GM12878 (cell line): ENCODE measurements at regions not wholly inside any gene's neighbourhood (a gene's known extent, or its start where the extent isn't known, plus 50 kb on each side); places are given as distances from the start of the nearest gene placed in this dataset.
"Not testable (repeated sequence)": the region's sequence is repeated elsewhere in the genome, so short reads cannot be mapped to it uniquely, and the experiment has no call there.

Experiments used
- ATAC-seq: fragments of 200-7000 bp; cut with Tn5 transposase; 3 replicates; pipeline ENCODE4 v1.9.1; 2020; ENCODE audit warnings: mild to moderate bottlenecking, moderate library complexity
- BruUV-seq: library from RNA; stranded (reverse); fragments of 400-500 nt; replicated peaks from 2 replicates; lab custom pipeline; 2021; lab: Mats Ljungman, UMichigan
- CTCF ChIA-PET: fragments of 300-600 bp; sonication (Branson Sonifier 250); formaldehyde crosslinking; extraction: SDS; loops from one replicate; lab custom pipeline; 2021; ENCODE audit warnings: inconsistent platforms; lab: Yijun Ruan, JAX
- POLR2A ChIA-PET: fragments of 350-600 bp; formaldehyde crosslinking; extraction: SDS; loops from one replicate; lab custom pipeline; 2021; ENCODE audit warnings: inconsistent platforms; lab: Charles Lee
- RAD21 ChIA-PET: fragments of 300-600 bp; sonication (Branson Sonifier 250); formaldehyde crosslinking; loops from one replicate; lab custom pipeline; 2023; ENCODE audit warnings: antibody characterized with exemption; ENCODE audit not compliant: unreplicated experiment; lab: Charles Lee
- SMC1A ChIA-PET: fragments of 300-600 bp; sonication (Branson Sonifier 250); formaldehyde crosslinking; loops from one replicate; lab custom pipeline; 2023; ENCODE audit not compliant: unreplicated experiment, uncharacterized antibody; lab: Charles Lee
- DNase-seq: peaks from one replicate; pipeline ENCODE4 v3.0.0-alpha.2; 2011; ENCODE audit warnings: low read depth, low spot score
- FAIRE-seq: peaks from 3 replicates; lab custom pipeline; 2011; peaks lifted over from hg19 to GRCh38; lab: Jason Lieb, UNC
- H2AFZ ChIP-seq: 2 replicates; pipeline ENCODE4 v1.6.0; 2011; ENCODE audit warnings: low read depth, low read length, control low read depth; ENCODE audit not compliant: control insufficient read depth
- H3K27ac ChIP-seq: 2 replicates; pipeline ENCODE4 v1.5.1; 2011; ENCODE audit warnings: control low read depth; ENCODE audit not compliant: control insufficient read depth, insufficient read depth
- H3K27me3 ChIP-seq, 2 experiments: replicated peaks in 1 of 2; 2 replicates each; pipeline versions ENCODE4 v1.6.0 to v1.6.1; 2011; ENCODE audit warnings: low read length in 1 of 2; ENCODE audit not compliant: control insufficient read depth in 2 of 2, insufficient read depth in 2 of 2
- H3K36me3 ChIP-seq, 2 experiments: 2 replicates each; pipeline ENCODE4 v1.5.1; 2011; ENCODE audit warnings: low read length in 1 of 2; ENCODE audit not compliant: control insufficient read depth in 2 of 2, insufficient read depth in 2 of 2
- H3K4me1 ChIP-seq: 2 replicates; pipeline ENCODE4 v1.6.1; 2011; ENCODE audit warnings: mild to moderate bottlenecking, low read length, moderate library complexity, mixed read lengths; ENCODE audit not compliant: control insufficient read depth, insufficient read depth
- H3K4me2 ChIP-seq: 2 replicates; pipeline ENCODE4 v1.6.0; 2011; ENCODE audit warnings: control low read depth; ENCODE audit not compliant: control insufficient read depth, insufficient read depth
- H3K4me3 ChIP-seq: fragments of 200-600 bp; sonication (generic); 2 replicates; pipeline ENCODE4 v1.5.1; 2016
- H3K79me2 ChIP-seq: 2 replicates; pipeline ENCODE4 v1.6.0; 2011; ENCODE audit warnings: low read length; ENCODE audit not compliant: control insufficient read depth, insufficient read depth
- H3K9ac ChIP-seq: 2 replicates; pipeline ENCODE4 v1.8.0; 2011; ENCODE audit warnings: low read length, control low read depth, mixed read lengths; ENCODE audit not compliant: control insufficient read depth, insufficient read depth
- H3K9me3 ChIP-seq: replicated peaks from 3 replicates; pipeline ENCODE4 v1.5.1; 2011; ENCODE audit warnings: mild to moderate bottlenecking, low read length; ENCODE audit not compliant: control insufficient read depth, insufficient read depth
- H4K20me1 ChIP-seq: 2 replicates; pipeline ENCODE4 v1.6.0; 2011; ENCODE audit not compliant: control insufficient read depth, insufficient read depth
- CBX3 ChIP-seq: fragments of 200-600 bp; sonication (generic); IDR thresholded peaks from 2 replicates; pipeline ENCODE4 v1.6.1; 2016; ENCODE audit warnings: low read depth, borderline replicate concordance
- CEBPZ ChIP-seq: fragments of 150-350 bp; IDR thresholded peaks from 2 replicates; pipeline ENCODE4 v1.6.1; 2016; ENCODE audit warnings: low read depth, low read length
- HDAC6 ChIP-seq: fragments of 200-600 bp; sonication (generic); IDR thresholded peaks from one replicate; pipeline ENCODE4 v1.8.0; 2017; ENCODE audit warnings: antibody characterized with exemption; ENCODE audit not compliant: unreplicated experiment
- IKZF1 ChIP-seq: fragments of 450-650 bp; conservative IDR thresholded peaks from 2 replicates; pipeline ENCODE4 v1.6.1; 2017; ENCODE audit warnings: antibody characterized with exemption, mild to moderate bottlenecking
- JUND ChIP-seq: IDR thresholded peaks from 2 replicates; pipeline ENCODE4 v1.6.1; 2012; ENCODE audit warnings: low read depth, mild to moderate bottlenecking, low read length, improper control_type of control experiment, moderate library complexity
- POLR2A ChIP-seq: IDR thresholded peaks from 2 replicates; pipeline ENCODE4 v1.6.1; 2011; ENCODE audit warnings: low read depth, mild to moderate bottlenecking, low read length
- RB1 ChIP-seq: fragments of 450-650 bp; formaldehyde crosslinking; IDR thresholded peaks from 2 replicates; pipeline ENCODE4 v1.6.1; 2017; ENCODE audit warnings: mild to moderate bottlenecking, borderline replicate concordance
- SP1 ChIP-seq: IDR thresholded peaks from one replicate; pipeline ENCODE4 v1.6.1; 2011; ENCODE audit warnings: low read depth, low read length
- SUPT20H ChIP-seq: IDR thresholded peaks from 2 replicates; pipeline ENCODE4 v1.6.1; 2011; ENCODE audit warnings: low read depth, mild to moderate bottlenecking, low read length, moderate library complexity, borderline replicate concordance; ENCODE audit not compliant: control insufficient read depth
- WRNIP1 ChIP-seq: IDR thresholded peaks from 2 replicates; pipeline ENCODE4 v1.6.1; 2011; ENCODE audit warnings: low read depth, low read length, improper control_type of control experiment, borderline replicate concordance
- YY1 ChIP-seq: IDR thresholded peaks from 2 replicates; pipeline ENCODE4 v1.6.1; 2011; ENCODE audit warnings: low read depth, mild to moderate bottlenecking, low read length
- WGBS: methylation state at CpG from one replicate; pipeline ENCODE4 v1.1.6; 2016; ENCODE audit warnings: low lambda C conversion rate; ENCODE audit not compliant: insufficient replicate concordance, insufficient coverage; ENCODE audit errors: missing lambda C conversion rate; 5-methylcytosine and 5-hydroxymethylcytosine counted together
- in situ Hi-C: fragments of 300-500 bp; cut with MboI; formaldehyde crosslinking; loops from 9 replicates; pipeline ENCODE4 v1.14.3; 2018; ENCODE audit warnings: mixed read lengths
- intact Hi-C: fragments of 100-400 bp; cut with micrococcal nuclease; formaldehyde crosslinking; loops from one replicate; pipeline ENCODE4 v1.14.2; 2022; ENCODE audit not compliant: unreplicated experiment
- TF ChIP-seq, protein P1 (sequence below): fragments of 450-650 bp; IDR thresholded peaks from 2 replicates; pipeline ENCODE4 v1.6.1; 2016; ENCODE audit warnings: mild to moderate bottlenecking

DNA sequence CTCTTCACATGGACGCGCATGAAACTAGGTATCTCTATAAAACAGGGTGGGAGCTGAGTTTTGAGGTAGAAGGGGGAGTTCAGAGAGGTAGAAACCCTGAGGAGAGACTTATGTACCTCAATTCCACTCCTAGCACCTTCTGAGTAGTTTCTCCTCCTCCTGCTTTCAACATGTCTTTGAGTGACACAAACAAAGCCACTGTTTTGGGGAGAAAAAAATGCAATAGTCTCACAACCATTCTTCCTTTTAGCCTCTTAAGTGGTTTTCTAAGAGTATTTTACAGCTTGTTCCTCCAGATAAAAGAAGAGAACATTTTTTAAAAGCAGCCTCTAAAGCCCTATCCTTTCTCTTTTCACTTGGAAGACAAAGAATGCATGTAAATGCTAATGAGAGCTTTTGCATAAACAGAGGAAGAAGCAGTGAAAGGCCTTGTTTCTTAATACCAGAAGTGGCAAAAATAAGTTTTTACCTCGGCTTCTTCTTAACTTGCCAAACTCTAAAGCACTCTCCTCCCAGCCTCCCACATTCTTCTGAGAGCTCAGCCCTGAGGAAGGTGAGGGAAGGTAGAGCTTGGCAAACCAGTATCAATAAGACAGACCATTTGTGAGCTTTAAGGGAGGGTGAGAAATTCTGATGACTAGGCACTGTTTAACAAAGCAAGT, 1304.4 kb upstream of the ACVR2A start:
- ChIA-PET CTCF (interaction anchor here (1.4 kb wide), 1 partner anchor 17 kb away, joined by 4 read pairs; no protein-coding TSS in a partner anchor), POLR2A (no interaction called here), SMC1A (interaction anchor here (0.6 to 1.0 kb wide), 4 partner anchors 15 to 153 kb away, joined by 3 to 5 read pairs (median 4); no protein-coding TSS in a partner anchor), RAD21 (interaction anchor here (0.6 kb wide), 1 partner anchor 23 kb away, joined by 3 read pairs; no protein-coding TSS in a partner anchor)
- Histone ChIP-seq H3K27me3 (no peaks in the 10 kb centered on the region), H3K4me1 (no peaks in the 10 kb centered on the region), H4K20me1 (no peaks in the 10 kb centered on the region), H3K4me2 (no peak overlapping the region), H3K27ac (no peak overlapping the region), H2AFZ (no peak overlapping the region), H3K79me2 (no peaks in the 10 kb centered on the region), H3K9me3 (no peaks in the 10 kb centered on the region), H3K9ac (no peak overlapping the region), H3K4me3 (no peak overlapping the region), H3K36me3 (no peaks in the 10 kb centered on the region)
- TF ChIP-seq, protein P1, sequence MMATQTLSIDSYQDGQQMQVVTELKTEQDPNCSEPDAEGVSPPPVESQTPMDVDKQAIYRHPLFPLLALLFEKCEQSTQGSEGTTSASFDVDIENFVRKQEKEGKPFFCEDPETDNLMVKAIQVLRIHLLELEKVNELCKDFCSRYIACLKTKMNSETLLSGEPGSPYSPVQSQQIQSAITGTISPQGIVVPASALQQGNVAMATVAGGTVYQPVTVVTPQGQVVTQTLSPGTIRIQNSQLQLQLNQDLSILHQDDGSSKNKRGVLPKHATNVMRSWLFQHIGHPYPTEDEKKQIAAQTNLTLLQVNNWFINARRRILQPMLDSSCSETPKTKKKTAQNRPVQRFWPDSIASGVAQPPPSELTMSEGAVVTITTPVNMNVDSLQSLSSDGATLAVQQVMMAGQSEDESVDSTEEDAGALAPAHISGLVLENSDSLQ: no peak
- TF ChIP-seq SUPT20H (no peak), CEBPZ (no peak), YY1 (no peak), JUND (no peak), HDAC6 (no peak), IKZF1 (no peak), POLR2A (no peak), WRNIP1 (no peak), CBX3 (no peak), RB1 (no peak), SP1 (no peak)
- DNase-seq: no peak
- FAIRE-seq: no peak
- WGBS: 67% methylated on average over 3 of the region's 3 CpGs
- intact Hi-C loops (no loop called here), in situ Hi-C loops (no loop called here)
- no peak for ATAC-seq
- no TSS peak for BruUV-seq

- H3K27ac ChIP-seq, RAD21 ChIA-PET, H3K4me2 ChIP-seq, intact Hi-C loops, H3K9me3 ChIP-seq, H3K4me3 ChIP-seq, DNase-seq, H2AFZ ChIP-seq, H3K9ac ChIP-seq, POLR2A ChIA-PET, H3K79me2 ChIP-seq, in situ Hi-C loops, BruUV-seq, H3K36me3 ChIP-seq, ATAC-seq, H3K27me3 ChIP-seq, FAIRE-seq, H3K4me1 ChIP-seq, H4K20me1 ChIP-seq: not testable (repeated sequence)
- ChIA-PET SMC1A (interaction anchor here (0.6 to 0.8 kb wide), 2 partner anchors 25 to 152 kb away, joined by 3 read pairs; no protein-coding TSS in a partner anchor), CTCF (interaction anchor here (0.8 kb wide), 1 partner anchor 17 kb away, joined by 3 read pairs; no protein-coding TSS in a partner anchor)
- 25% methylated on average over 5 of the region's 5 CpGs for WGBS
Measured at GRCh38 chr2:146539739-146540138, 1305.1 kb upstream of the ACVR2A start.
